ENCODE measurements at regions not wholly inside any gene's neighbourhood (a gene's known extent, or its start where the extent isn't known, plus 50 kb on each side); places are given as distances from the start of the nearest gene placed in this dataset.

DNA sequence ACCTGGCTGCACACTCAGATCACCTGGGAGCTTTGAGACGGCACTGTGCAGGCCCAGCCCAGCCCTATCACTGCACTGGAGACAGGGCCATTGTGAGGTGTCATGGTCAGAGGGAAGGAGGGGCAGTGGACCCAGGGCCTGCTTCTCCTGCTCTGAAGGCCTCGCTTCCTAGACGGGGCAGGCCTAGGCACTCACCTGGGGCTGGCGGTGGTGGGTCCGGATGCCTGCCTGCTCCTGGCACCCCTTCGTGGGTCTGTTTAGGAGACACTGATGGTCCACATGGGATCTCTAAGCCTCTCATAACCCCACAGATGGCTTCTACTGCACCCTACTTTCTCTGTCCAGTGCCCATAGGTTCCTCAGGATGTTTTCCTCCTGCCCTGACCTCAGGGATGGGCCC is 230.9 kb downstream of the MATN1 start:
- no TSS peak for BruUV-seq (replicated peaks)
- intact Hi-C loops (cut with micrococcal nuclease; ENCODE audit: unreplicated experiment): no loop called here
- CTCF ChIA-PET: no interaction called here
- Mint-ChIP-seq H3K36me3 (ENCODE audit: insufficient read depth, unreplicated experiment) (no peaks in the 10 kb centered on the region), H3K27ac (ENCODE audit: unreplicated experiment) (no peak overlapping the region), H3K27me3 (ENCODE audit: insufficient read depth, unreplicated experiment) (no peaks in the 10 kb centered on the region), H3K9me3 (ENCODE audit: unreplicated experiment) (peaks cover 9% of the 10 kb centered on the region), H3K4me1 (ENCODE audit: low read depth, unreplicated experiment) (no peaks in the 10 kb centered on the region), H3K4me3 (ENCODE audit: unreplicated experiment) (no peak overlapping the region)
- H3K4me1 ChIP-seq: no peaks in the 10 kb centered on the region
- POLR2A ChIA-PET: no interaction called here
- no peak overlapping the region for H3K4me3 ChIP-seq (ENCODE audit: low read depth, low read length)
- no peaks in the 10 kb centered on the region for H3K36me3 ChIP-seq (ENCODE audit: control insufficient read depth, insufficient read depth, low read length)
- H3K27me3 ChIP-seq (replicated peaks; ENCODE audit: control insufficient read depth, insufficient read depth, low read length): no peaks in the 10 kb centered on the region
- H3K9me3 ChIP-seq: no peaks in the 10 kb centered on the region
- TF ChIP-seq, protein P1, sequence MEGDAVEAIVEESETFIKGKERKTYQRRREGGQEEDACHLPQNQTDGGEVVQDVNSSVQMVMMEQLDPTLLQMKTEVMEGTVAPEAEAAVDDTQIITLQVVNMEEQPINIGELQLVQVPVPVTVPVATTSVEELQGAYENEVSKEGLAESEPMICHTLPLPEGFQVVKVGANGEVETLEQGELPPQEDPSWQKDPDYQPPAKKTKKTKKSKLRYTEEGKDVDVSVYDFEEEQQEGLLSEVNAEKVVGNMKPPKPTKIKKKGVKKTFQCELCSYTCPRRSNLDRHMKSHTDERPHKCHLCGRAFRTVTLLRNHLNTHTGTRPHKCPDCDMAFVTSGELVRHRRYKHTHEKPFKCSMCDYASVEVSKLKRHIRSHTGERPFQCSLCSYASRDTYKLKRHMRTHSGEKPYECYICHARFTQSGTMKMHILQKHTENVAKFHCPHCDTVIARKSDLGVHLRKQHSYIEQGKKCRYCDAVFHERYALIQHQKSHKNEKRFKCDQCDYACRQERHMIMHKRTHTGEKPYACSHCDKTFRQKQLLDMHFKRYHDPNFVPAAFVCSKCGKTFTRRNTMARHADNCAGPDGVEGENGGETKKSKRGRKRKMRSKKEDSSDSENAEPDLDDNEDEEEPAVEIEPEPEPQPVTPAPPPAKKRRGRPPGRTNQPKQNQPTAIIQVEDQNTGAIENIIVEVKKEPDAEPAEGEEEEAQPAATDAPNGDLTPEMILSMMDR (IDR thresholded peaks at IDR 0.05; ENCODE audit: insufficient read depth in 1 of 2, low read depth in 1 of 2, low read length in 1 of 2, severe bottlenecking in 1 of 2, unreplicated experiment in 1 of 2): no peak
- no peak for DNase-seq

DNA sequence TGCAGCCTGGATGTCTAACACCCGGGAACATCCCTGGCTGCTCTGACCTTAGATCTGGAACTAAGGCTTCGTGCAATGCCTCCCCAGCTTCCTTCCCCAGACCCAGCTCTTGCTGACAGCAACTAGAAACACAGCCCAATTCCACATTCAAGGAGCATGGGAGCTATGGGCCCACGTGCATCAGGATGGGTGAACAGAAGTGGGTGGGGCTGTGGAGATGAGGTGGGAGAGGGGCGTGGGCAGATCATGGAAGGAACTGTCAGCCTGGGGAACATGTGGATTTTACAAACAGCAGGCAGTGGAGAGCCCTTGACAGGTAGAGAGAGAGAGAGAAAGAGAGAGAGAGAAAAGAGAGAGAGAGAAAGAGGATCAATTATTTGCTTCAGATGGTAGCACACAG is 231.6 kb downstream of the MATN1 start:
- H3K36me3 ChIP-seq (ENCODE audit: control insufficient read depth, insufficient read depth, low read length): no peaks in the 10 kb centered on the region
- no peaks in the 10 kb centered on the region for H3K4me1 ChIP-seq
- TF ChIP-seq, protein P1 (IDR thresholded peaks at IDR 0.05; ENCODE audit: insufficient read depth in 1 of 2, low read depth in 1 of 2, low read length in 1 of 2, severe bottlenecking in 1 of 2, unreplicated experiment in 1 of 2): no peak
- intact Hi-C loops (cut with micrococcal nuclease; ENCODE audit: unreplicated experiment): no loop called here
- BruUV-seq (replicated peaks): no TSS peak
- H3K4me3 ChIP-seq (ENCODE audit: low read depth, low read length): no peak overlapping the region
- ChIA-PET POLR2A (no interaction called here), CTCF (no interaction called here)
- Mint-ChIP-seq H3K9me3 (ENCODE audit: unreplicated experiment) (peaks cover 9% of the 10 kb centered on the region), H3K36me3 (ENCODE audit: insufficient read depth, unreplicated experiment) (no peaks in the 10 kb centered on the region), H3K27ac (ENCODE audit: unreplicated experiment) (no peak overlapping the region), H3K27me3 (ENCODE audit: insufficient read depth, unreplicated experiment) (no peaks in the 10 kb centered on the region), H3K4me3 (ENCODE audit: unreplicated experiment) (no peak overlapping the region), H3K4me1 (ENCODE audit: low read depth, unreplicated experiment) (no peaks in the 10 kb centered on the region)
- H3K9me3 ChIP-seq: no peaks in the 10 kb centered on the region
- no peaks in the 10 kb centered on the region for H3K27me3 ChIP-seq (replicated peaks; ENCODE audit: control insufficient read depth, insufficient read depth, low read length)
- DNase-seq: no peak

DNA sequence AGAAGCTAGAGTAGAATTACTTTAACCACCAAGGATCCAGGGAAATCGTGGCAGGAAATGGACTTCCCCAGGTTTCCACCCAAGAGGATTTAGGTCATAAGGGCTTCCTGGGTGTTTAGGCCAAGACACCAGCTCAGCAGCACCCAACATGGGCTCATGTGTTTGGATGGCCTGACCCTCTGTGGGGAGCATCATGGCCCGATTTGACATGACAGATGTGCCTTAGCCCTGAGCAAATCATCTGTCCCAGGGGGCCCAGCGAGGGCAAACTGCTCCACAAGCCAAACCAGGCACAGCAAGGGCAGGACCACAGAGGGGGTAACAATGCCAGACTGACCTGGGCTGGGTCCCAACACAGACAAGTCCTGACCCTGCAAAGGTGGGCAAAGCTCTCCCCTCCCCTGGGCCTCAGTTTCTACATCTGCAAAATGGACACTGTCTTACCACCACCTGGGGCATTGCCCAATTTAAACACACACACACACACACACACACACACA is 232.8 kb downstream of the MATN1 start:
- Mint-ChIP-seq H3K4me3 (ENCODE audit: unreplicated experiment) (no peak overlapping the region), H3K27me3 (ENCODE audit: insufficient read depth, unreplicated experiment) (no peaks in the 10 kb centered on the region), H3K9me3 (ENCODE audit: unreplicated experiment) (peaks cover 9% of the 10 kb centered on the region), H3K27ac (ENCODE audit: unreplicated experiment) (no peak overlapping the region), H3K36me3 (ENCODE audit: insufficient read depth, unreplicated experiment) (no peaks in the 10 kb centered on the region), H3K4me1 (ENCODE audit: low read depth, unreplicated experiment) (no peaks in the 10 kb centered on the region)
- ChIA-PET CTCF (interaction anchor here (0.6 kb wide), 1 partner anchor 163 kb away, joined by 3 read pairs; no protein-coding TSS in a partner anchor), POLR2A (no interaction called here)
- no peak for DNase-seq
- intact Hi-C loops (cut with micrococcal nuclease; ENCODE audit: unreplicated experiment): no loop called here
- Histone ChIP-seq H3K27me3 (replicated peaks; ENCODE audit: control insufficient read depth, insufficient read depth, low read length) (no peaks in the 10 kb centered on the region), H3K36me3 (ENCODE audit: control insufficient read depth, insufficient read depth, low read length) (no peaks in the 10 kb centered on the region), H3K9me3 (no peaks in the 10 kb centered on the region), H3K4me3 (ENCODE audit: low read depth, low read length) (no peak overlapping the region), H3K4me1 (no peaks in the 10 kb centered on the region)
- BruUV-seq (replicated peaks): no TSS peak
- TF ChIP-seq, protein P1 (IDR thresholded peaks at IDR 0.05; ENCODE audit: insufficient read depth in 1 of 2, low read depth in 1 of 2, low read length in 1 of 2, severe bottlenecking in 1 of 2, unreplicated experiment in 1 of 2): no peak
